HG02678 (cell line): ENCODE measurements at regions not wholly inside any gene's neighbourhood (a gene's known extent, or its start where the extent isn't known, plus 50 kb on each side); places are given as distances from the start of the nearest gene placed in this dataset.

Source experiments
- ATAC-seq: cut with Tn5 transposase; IDR thresholded peaks from one replicate; pipeline ENCODE4 v1.9.1; 2021; ENCODE audit warnings: mild to moderate bottlenecking, moderate library complexity; ENCODE audit not compliant: unreplicated experiment

- ATAC-seq = peak; percentile 72
Measured at GRCh38 chr1:42035205-42035829, 116.6 kb upstream of the HIVEP3 start.

- no peak for ATAC-seq
Measured at GRCh38 chr1:42034426-42034825, 115.7 kb upstream of the HIVEP3 start.

DNA sequence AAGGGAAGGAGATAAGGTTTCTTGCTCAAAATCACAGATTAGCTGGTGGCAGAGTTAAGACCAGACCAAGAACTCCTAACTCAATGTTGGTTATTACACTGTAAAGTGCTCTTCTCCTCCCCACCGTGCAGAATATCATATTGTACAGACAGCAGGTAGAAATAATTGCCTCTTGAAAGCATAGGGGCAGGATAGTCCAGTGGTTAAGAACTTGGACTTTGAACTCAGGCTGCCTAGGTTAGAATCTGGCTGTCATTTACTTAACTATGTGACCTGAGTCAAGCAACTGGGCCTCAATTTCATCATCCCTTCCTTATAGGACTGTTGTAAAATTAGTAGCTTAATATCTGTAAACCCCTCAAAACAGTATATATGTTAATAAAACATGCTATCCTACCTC, 114.9 kb upstream of the HIVEP3 start:
- ATAC-seq = no peak

- no peak for ATAC-seq
Measured at GRCh38 chr1:42017730-42018129, 99.0 kb upstream of the HIVEP3 start.

GRCh38 chr1:42017259-42017658, 98.5 kb upstream of the HIVEP3 start:
- peak; percentile 64 for ATAC-seq

- ATAC-seq = no peak
Measured at GRCh38 chr1:42014823-42015222, 96.1 kb upstream of the HIVEP3 start.

- ATAC-seq = no peak
Measured at GRCh38 chr1:42013881-42014470, 95.3 kb upstream of the HIVEP3 start.

DNA sequence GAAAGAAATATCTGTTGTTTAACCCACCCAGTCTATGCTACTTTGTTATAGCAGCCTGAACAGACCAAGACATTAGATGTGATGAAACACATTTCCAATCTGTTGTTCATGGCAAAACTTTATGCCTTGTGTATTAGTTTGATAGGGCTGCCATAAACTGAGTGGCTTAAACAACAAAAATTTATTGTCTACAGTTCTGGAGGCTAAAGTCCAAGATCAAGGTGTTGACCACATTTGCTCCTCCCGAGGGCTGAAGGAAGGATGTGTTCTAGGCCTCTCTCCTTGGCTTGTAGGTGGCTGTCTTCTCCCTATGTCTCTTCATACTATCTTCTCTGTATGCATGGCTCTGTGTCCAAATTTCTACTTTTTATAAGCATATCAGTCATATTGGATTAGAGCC, 94.1 kb upstream of the HIVEP3 start:
- no peak for ATAC-seq

DNA sequence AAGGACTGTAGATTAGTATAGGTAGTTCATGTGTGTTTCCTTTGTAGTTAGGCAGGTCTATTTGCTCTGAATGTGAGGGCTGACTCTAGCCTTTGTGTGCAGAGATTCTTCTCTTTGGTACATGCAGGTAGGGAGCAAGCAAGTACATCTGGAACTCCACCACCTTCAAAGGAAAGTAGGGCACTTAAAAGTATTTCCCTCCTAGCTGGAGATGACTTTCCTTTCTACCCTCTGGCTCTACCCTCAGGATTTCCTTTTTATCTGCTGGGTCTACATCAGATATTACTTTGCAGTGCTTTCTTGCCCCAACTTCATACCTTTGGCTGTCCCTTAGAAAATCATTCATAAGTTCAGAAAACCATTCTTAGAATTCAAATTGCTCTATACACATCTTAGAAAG, 91.7 kb upstream of the HIVEP3 start:
- ATAC-seq = no peak

GRCh38 chr1:42008264-42008663, 89.5 kb upstream of the HIVEP3 start:
- no peak for ATAC-seq

DNA sequence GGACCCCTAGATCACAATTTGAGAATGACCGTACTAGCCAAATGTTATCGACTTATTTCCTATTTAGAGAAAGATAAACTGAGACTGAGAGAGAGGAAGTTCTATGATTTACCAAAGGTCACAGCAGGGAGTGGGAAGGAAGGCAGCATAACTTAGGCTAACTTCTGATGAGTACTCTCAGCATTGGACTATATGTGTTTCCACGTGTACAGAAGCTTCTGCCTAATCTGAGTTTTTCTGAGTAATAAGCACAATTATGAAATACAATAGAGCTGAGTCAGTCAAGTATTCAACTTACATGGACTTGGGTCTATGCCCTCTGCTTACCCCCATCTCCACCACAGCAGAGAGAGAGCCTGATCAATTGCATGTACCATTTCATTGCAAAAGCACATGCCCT, 88.1 kb upstream of the HIVEP3 start:
- no peak for ATAC-seq

DNA sequence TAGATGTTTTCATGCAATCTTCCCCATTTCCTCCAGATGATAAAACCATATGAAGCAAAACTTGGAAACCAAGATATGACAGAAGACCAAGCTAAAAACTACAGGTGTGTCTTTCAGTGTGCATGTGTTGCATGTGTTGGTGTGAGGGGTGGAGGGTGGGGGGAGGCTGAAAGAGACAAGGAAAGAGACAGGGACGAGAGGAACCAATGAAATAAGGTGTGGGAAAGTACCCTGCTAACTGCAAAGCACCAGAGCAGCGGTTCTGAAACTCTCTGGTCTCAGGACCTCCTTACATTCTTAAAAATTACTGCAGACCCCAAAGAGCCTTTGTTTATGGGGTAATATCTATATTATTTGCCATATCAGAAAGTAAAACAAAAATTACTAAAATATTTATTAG, 87.4 kb upstream of the HIVEP3 start:
- ATAC-seq = no peak

DNA sequence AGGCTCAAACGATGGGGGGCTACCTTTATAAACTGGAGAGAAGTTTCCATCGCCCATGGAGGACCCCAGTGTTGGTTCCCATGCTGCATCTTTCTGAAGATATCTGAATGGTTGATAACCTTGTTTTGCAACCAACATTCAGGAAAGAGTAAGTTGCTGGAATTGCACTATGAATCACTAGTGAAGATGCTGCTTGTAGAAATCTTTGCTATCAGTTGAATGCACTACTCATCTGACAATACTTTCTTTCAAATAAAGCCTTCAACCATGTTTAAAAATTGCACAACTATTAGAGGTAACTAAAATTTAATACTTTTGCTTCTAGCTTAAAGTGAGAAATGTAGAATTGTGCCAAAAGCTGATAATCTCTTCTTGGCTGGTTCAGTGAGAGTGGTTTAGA, 86.8 kb upstream of the HIVEP3 start:
- no peak for ATAC-seq

DNA sequence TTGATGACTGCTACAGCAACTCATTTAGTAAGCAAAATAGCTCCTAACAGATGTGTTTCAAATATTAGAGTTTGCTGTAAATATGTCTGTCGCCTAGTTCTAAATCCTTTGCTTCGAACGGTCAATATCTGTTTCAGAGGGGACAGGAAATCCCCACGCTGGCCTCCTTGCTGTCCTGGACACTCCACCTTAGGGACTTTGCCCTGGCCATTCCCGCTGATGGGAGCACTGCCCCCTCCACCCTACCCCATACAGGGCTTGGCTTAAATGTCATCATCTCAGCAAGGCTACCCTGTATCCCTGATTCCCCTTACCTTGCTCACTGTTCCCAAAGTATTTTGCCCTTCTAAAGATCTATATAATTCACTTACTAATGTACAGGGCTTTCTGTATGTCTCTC, 86.1 kb upstream of the HIVEP3 start:
- ATAC-seq = no peak

DNA sequence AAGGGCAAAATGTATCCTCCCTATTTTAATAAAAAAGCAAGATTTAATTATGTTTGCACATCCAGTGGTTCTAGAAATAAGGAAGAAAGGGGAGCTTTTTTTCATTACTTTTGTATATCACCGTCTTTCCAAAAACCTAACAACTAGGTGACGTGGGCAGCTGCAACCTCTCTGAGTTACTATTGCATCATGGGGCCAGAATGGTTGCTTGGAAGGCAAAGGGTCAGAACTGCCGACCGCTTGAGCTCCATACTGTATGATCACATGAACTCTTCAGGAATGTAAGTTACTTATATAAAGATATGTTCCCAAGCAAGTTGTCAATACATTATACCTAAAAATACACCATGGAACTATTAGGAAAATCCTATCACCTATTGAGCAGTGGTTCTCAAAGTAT, 85.6 kb upstream of the HIVEP3 start:
- no peak for ATAC-seq

DNA sequence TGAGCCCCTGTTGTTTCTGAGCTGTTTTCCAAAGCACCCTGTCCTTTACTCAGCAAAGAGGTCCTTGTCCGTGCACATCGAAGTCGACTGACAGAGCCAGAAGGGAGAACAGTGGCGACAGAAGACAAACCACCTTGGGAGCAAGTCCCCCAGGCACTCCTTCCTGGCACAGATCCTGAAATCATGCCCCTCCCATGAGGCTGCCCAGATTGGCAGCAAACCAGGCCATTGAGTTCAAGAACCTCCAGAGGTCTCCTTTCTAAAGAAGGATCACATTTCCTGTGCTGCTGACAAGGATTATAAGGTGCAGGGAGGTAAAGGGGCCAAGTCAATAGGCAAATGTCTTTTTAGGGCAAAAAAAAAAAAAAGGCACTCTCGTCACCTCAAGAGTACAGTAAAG, 84.7 kb upstream of the HIVEP3 start:
- ATAC-seq = no peak

- ATAC-seq = no peak
Measured at GRCh38 chr1:42002220-42002619, 83.5 kb upstream of the HIVEP3 start.

DNA sequence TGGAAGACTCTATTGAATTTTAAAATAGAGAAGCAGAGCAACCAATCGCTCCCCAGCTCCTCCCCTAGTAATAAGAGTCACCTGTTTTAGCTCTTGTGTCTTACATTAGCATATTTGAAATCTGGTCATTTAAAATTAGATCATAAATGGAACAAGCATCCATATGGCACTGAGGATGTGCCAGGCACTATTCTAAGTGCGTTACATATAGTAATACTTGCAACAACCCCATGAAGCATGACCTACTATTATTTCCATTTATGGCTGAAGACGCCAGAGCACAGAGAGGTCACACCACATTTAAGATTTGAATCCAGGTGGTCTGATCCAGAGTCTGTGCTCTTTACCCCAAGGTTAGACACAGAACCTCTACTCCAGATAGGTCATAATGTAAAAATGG, 82.0 kb upstream of the HIVEP3 start:
- ATAC-seq = no peak

DNA sequence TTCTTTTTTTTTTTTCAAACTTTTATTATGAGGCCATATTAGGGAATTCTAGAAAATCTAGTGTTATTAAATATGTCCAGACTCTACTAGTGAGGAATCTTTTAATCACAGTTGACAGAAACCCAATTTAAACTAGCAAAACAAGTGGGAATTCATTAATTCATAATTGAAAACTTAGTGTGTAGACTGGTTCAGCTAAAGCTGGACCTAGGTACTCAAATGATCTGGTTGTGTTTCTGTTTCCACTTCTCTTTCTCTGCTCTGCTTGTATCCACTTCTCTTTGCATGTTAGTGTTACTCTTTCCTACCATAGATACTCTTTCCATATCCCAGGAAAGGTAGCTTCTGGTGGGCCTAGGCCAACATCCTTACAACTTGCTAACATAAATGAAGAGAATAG, 81.2 kb upstream of the HIVEP3 start:
- no peak for ATAC-seq

GRCh38 chr1:41998250-41998649, 79.5 kb upstream of the HIVEP3 start:
- no peak for ATAC-seq

DNA sequence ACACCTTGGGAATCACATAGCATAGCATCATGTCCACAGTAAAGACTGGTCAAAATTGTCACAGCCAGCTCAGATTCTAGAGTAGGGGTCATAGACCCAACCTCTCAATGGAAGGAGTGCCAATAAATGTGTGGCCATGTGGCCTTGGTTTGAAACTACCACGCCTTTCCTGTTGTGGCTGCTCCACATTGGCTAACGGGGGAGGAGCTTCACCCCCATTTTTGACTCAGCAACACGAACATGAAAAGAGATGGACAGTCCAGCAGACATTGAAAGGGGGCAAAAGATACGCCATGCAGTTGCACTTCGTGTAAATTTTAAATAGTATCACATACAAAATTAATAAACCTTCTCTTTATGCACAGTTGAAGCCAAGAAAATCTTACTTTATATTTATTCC, 78.4 kb upstream of the HIVEP3 start:
- ATAC-seq = no peak

GRCh38 chr1:41995441-41996130, 76.9 kb upstream of the HIVEP3 start:
- ATAC-seq = no peak
